HG03442 (cell line): ENCODE measurements at regions not wholly inside any gene's neighbourhood (a gene's known extent, or its start where the extent isn't known, plus 50 kb on each side); places are given as distances from the start of the nearest gene placed in this dataset.
"Not testable (repeated sequence)": the region's sequence is repeated elsewhere in the genome, so short reads cannot be mapped to it uniquely, and the experiment has no call there.

ENCODE experiments used
- ATAC-seq: cut with Tn5 transposase; IDR thresholded peaks from one replicate; pipeline ENCODE4 v1.9.1; 2021; ENCODE audit warnings: mild to moderate bottlenecking, moderate library complexity; ENCODE audit not compliant: unreplicated experiment

DNA sequence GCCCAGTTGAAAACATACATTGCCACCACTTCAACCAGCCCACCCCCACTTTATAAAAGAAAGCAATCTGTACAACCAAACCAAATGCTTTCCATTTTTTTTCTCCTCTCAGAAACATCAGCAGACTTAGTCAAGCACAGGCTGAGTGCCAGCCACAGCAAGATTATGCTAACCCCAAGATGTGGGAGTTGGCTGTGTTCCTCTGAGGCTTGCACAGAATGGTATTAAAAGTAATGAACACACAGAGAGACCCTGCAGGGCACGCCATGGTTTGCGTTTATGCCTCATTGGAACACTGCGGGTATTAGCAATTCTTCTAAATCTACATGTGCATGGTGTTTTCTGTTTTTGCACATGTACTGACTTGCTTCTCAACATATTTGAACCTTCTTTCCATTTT, 419.9 kb upstream of the GRAMD2B start:
- ATAC-seq = no peak

DNA sequence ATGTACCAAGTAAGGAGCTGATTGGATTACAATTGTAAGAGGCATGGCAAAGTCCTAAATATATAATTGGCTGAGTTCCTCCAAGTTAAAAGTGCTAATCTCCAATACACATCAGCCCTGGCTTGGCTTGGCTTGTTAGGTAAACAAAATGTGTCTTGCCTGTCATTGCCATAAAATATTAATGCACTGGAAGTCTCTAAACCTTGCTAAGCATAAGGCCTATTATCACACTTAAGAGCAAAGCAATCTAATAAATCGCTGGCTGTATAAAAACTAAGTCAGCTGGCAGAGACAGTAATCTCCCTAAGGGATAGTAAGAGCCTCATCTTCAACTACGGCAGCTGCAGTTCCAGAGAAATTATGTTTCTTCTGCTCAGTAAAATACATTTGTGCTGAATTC, 418.6 kb upstream of the GRAMD2B start:
- no peak for ATAC-seq

DNA sequence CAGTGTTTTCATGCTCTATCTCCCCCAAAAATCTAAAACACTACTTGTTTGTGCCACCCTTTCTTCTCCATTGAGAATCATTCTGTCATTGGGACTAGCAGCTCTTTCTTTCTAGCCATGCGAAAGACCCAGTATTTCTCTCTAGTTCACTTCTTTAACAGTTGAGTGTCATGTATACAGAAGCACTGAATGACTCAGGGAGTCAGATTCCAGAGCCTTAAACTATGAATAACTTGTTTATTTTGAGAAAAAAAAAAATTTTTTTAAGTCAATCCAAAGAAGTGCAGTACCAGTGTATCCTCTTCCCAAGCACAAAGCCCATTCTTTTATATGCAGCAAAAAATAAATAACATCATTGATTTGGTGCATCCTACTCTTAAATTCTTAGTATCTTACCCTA, 415.4 kb upstream of the GRAMD2B start:
- ATAC-seq = no peak

DNA sequence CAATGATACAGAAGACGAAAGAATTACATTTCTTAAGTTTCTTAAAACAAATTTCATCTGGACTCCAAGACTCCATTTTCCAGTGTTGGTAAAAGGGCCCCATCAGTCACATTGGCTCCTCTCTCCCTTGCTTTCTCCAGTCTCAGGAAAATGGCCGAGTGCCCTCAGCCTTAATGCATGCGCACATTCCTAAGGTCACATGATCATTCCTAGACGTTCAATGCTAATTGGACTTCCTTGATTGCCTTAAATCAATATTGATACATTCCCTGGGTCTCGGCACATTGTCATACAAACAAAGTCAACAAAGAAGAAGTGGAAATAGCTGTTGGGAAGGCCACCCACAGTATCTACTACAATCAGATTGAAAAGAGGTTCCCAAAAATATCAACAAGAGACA, 413.6 kb upstream of the GRAMD2B start:
- no peak for ATAC-seq

DNA sequence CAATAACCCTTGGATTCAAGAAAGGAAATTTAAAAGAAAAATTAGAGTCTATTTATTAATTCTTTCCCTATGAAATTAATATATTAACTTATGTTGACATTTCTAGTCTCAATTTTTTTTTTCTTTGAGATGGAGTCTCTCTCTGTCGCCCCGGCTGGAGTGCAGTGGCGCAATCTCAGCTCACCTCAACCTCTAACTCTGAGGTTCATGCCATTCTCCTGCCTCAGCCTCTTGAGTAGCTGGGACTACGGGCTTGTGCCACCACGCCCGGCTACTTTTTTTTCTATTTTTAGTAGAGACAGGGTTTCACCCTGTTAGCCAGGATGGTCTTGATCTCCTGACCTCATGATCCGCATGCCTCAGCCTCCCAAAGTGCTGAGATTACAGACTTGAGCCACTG, 411.7 kb upstream of the GRAMD2B start:
- not testable (repeated sequence) for ATAC-seq

DNA sequence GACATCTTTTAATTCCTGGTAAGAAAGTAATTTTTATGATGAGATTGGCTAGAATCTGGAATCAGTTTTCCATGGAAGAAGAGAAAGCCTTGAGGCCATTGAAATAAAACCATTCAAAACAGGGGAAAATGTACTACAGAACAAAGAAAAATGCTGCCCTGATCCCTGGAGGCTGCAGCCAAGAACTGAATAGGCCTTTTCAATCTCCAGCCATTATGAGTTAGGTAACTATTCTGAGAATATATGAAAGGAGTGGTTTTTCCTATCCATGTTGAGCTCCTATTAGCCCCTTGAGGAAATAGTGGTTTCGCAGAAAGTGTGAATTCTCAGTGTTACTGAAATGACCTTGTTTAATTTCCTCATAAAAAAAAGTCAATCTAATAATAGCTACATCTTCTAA, 408.5 kb upstream of the GRAMD2B start:
- ATAC-seq = no peak

DNA sequence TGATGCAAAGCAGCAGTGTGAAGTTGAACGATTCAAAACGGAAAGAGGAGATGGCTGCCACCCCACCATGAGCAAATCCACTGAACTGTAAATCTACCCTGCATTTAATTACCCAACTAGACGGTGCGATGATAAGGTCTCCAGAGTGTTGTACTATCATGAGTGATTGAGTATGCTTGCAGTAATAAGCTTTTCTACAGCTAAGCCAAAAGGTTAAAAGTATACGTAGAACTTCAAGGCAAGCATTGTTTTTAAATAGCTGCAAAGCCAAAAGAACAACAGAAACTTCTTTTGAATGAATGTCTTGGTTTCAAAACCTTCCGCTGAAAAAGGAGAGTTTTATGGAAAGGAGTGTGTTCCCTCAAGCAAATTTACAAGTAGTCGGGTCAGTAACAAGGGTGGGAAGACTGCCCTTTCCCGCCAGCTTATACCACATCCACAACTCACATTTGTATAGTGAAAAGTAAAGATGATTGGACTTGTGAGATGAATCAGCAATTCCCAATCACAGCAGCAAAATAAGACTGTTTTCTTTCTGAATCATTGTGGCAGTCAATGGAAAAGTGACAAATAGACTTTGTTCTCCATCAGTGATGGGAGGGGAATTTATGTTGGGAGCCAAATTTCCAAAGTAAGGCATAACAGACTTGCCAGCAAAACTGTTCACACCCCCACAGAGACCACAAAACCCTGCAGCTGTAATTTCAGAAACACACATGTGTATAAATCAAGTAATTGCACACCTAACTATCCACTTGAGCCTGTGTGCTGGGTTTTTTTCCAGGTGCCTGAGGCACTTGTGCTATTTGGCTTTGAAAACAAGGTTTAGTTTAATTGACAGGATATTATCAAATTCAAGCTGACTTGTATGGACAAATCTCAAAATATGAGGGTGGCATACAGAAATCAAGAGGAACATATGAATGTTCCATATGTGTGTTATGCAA, 407.7 kb upstream of the GRAMD2B start:
- no peak for ATAC-seq

DNA sequence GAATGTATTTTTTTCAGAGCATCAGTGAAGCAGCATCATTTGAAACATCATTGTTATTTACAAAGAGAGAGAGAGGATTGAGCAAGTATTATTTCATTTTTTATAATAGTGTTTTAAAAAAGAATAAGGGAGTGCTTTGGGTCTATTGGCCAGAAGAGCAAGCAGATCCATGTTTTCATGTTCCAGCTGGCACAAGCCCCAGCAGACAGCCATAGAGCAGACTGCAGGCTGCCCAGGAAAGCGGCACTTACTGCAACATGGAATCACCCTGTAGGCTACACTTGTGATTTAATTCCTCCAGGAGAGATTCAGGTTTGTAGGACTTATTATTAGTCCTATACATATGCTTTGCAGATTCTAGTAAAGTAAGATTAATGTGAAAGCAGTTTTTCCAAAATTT, 407.0 kb upstream of the GRAMD2B start:
- ATAC-seq = no peak

DNA sequence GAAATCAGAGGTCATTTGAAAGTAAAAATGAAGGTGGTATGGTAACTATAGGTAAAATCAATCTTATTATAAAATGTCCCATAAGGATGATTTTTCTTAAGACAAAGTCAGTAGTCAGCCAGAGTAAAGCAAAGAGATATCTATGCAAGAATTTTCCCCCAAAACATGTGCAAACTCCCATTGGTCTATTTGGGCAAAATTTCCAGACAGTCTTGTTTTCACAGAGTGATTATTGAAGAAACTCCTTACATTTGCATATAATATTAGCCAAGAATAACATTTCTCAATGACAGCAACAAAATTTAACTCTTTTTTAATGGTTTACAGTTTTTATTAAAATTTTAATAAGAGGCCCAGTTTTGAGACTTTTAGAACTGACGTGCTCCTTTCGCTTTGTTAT, 406.1 kb upstream of the GRAMD2B start:
- ATAC-seq = no peak

DNA sequence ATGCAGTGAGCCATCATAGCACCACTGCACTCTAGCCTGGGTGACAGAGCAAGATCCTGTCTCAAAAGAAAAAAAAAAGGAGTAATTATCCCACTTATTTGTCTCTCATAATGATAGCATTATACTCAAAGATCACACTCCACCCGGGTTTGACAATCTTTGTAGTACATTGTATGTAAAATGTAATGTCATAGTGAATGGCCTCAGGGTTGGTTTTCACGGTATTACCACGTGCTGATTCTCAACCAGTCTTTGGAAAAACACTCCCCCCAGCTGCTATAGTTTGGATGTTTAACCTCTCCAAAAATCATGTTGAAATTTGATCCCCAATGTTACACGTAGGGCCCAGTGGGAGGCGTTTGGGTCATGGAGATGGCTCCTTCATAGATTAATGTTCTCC, 402.4 kb upstream of the GRAMD2B start:
- no peak for ATAC-seq

DNA sequence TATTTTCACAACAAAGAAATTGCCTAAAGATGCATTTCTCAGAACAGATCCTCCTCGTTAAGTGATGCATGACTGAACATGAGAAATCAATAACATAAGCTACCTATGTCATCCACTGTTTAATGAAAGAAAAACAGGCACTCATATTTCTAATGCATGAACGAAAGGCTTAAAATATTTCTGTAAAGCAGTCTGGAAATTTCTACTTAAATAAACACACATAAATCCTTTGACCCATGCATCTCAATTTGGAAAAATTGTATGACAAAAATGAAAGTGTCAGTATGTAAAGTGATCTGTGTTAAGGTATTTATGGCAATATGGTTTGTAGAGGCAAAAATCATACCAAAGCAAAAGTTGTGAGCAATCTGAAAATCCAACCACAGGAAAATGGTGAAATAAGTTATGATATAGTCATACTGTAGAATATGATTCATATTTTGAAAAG, 399.2 kb upstream of the GRAMD2B start:
- no peak for ATAC-seq

DNA sequence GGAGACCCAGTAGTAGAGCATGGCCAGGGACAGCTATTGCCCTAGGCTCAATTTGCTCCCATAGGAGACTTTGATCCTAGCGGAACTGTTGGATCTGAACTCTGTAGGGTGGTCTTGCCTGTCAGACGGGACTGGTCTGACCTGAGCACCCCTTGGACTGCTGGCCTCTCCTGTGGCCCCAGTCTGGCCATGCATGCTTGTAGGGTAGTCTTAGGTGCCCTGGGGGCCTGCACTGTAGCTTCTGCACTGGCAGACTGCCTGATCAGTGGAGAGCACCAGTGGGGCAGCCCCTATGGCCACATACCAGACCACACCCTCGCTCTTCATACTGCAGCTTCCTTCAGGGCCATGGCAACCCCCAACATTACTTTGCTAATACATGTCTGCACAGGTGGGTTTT, 396.1 kb upstream of the GRAMD2B start:
- ATAC-seq = no peak

DNA sequence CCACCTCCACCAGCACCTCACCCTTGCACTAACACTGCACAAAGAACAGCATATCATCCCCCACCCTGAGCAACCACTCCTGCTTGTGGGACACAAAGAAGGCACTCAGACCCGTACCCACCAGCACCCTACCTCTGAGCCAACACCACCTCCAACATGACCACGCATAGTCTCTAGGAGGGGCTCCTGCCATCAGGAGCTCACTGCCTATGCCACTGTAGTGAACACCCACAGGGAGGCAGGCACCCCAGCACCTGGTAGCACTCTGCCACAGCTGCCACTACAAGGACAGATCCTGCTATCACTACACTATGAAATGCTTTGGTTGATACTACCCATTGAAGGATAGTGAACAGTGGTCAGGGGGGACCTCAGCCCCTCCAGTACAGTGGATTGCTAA, 395.6 kb upstream of the GRAMD2B start:
- ATAC-seq = no peak

DNA sequence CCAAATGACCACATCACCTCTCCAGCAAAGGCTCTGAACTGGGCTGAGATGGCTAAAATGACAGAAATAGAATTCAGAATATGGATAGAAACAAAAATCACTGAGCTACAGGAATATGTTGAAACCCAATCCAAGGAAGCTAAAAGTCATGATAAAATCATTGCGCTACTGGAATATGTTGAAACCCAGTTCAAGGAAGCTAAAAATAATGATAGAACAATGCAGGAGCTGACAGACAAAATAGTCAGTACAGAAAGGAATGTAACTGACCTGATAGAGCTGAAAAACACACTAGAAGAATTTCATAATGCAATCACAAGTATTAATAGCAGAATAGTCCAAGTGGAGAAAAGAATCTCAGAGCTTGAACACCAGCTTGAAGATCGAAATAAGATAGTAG, 394.9 kb upstream of the GRAMD2B start:
- no peak for ATAC-seq

DNA sequence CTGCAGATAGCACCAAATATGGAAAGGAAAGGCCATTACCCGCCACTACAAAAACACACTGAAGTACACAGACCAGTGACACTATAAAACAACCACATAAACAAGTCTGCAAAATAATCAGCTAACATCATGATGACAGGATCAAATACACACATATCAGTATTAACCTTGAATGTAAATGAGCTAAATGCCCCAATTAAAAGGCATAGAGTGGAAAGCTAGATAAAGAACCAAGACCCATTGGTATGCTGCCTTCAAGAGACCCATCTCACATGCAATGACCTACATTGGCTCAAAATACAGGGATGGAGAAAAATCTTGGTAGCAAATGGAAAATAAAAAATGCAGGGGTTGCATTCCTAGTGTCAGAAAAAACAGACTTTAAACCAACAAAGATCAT, 393.9 kb upstream of the GRAMD2B start:
- not testable (repeated sequence) for ATAC-seq

DNA sequence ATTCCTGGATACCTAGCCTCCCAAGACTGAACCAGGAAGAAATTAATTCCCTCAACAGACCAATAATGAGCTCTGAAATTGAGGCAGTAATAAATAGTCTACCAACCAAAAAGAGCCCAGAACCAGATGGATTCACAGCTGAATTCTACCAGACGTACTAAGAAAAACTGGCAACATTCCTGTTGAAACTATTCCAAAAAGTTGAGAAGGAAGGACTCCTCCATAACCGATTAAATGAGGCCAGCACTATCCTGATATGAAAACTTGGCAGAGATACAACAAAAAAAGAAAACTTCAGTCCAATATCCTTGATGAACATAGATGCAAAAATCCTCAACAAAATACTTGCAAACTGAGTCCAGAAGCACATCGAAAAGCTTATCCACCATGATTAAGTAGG, 392.5 kb upstream of the GRAMD2B start:
- ATAC-seq = no peak

DNA sequence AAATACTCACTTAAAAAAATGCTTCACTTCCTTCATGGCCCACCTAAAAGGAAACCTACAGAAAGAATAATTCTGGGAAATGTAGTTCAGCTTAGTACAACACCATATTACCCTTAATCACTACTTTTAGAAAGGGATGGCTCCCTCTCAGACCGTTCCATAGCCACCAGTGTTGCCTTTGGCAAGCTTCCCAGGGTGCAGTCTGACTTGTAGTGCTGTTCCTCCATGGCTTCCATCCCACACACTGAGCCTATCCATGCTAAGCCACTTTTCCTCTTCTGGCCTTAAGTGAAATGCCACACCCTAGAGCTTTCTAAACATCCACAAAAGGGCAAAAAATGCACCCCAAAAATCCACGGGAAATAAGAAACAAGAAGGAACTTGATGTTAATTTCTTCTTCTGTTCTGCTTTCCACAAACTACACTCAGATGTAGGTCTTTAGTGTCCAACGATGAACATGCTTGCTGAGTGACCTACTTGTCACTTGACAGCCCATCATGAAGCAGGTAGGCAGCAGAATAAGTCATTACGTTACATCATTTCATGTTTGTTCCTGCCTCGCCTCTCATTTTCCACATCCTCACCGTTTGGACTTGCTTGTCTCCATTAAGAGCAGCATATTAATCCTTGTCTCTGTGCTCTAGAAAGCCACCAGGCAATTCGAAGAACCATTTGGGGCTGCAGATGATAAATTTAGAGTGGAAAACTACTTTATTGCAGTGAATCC, 391.1 kb upstream of the GRAMD2B start:
- no peak for ATAC-seq

DNA sequence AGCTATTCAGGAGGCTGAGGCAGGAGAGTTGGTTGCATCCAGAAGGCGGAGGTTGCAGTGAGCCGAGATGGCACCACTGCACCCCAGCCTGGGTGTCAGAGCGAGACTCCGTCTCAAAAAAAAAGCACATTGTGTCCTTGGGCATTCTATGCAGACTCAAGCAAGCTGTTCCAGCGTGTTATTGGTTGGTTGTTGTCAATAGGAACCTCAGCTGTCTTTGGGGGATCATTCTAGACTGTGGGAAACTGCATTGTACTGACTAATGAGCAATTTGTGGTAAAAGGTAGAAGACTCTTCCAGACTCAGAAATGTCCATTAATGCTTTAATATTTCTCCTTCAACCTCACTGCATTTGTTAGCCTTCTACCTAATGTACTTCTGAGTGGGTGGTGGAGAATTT, 379.5 kb upstream of the GRAMD2B start:
- ATAC-seq = no peak

DNA sequence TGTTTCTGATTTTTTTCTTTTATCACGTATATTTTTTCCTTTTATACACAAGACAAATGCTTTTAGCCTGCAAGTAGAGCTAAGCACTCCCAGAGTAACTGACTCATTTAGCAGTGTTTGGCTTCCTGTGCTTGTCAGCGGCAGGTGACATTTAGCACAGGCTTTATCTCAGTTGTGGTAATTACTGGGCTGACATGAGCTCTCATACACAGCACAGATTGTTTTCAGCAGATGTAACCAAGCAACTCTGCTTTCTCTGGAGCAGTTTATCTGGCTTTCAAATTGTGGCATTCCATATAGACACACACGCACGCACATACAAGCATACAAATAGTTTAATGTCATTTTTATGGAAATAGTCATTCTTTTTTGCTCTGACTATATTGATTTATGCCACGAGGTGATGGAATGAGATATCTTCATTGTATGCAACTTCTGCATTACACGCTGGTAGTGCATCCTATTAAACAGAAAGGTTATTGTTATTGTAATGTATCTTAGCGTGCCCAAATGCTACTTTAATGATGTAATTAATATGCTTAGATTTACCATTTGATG, 379.0 kb upstream of the GRAMD2B start:
- no peak for ATAC-seq

DNA sequence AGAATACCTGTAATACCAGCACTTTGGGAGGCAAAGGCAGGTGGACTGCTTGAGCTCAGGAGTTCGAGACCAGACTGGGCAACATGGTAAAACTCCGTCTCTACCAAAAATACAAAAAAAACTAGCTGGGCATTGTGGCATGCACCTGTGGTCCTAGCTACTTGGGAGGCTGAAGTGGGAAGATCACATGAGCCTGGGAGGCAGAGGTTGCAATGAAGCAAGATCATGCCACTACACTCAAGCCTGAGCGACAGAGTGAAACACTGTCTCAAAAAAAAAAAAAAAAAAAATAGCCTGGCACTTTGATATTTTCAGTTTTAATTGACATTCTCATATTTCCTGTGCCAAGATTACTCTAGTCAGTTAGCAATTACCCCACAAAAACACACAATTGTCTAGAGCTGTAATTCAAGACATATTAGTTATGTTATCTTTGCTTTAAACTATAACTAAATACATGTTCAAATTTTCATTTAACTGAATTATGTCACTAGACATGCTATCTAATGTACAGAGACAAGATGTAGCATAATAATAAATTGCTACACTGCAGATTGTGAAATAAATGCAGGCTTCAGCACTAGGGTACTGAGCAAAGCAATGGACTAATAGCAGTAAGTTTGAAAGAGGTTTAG, 378.2 kb upstream of the GRAMD2B start:
- ATAC-seq = no peak

DNA sequence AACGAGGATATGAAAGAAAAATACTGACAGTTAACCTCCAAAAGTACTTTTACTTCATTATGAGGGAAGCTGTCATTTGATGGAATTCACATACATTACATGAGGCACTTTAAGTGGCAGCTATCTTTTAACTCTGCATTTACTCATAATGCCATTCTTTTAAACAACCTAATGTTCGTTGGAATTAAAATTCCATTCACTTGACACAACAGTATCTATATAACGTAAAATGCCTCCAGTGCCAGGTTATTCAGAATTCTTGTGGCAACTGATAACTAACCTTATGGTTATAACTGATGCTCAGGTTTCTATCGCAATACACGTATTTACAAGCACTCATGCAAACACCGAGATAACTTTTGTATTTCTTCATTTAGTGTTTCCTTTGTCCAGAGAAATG, 376.9 kb upstream of the GRAMD2B start:
- no peak for ATAC-seq
